Loucy (cell line): ENCODE measurements at regions not wholly inside any gene's neighbourhood (a gene's known extent, or its start where the extent isn't known, plus 50 kb on each side); places are given as distances from the start of the nearest gene placed in this dataset.

Source experiments
- H2AFZ ChIP-seq: fragments of 200-600 bp; sonication (generic); 2 replicates; pipeline ENCODE4 v1.6.0; 2016; ENCODE audit warnings: antibody characterized with exemption, mild to moderate bottlenecking, low read length, moderate library complexity
- H3F3A ChIP-seq: fragments of 200-600 bp; 2 replicates; pipeline ENCODE4 v1.6.0; 2016; ENCODE audit warnings: antibody characterized with exemption, low read depth, mild to moderate bottlenecking
- H3K27me3 ChIP-seq: fragments of 200-600 bp; sonication (generic); 2 replicates; pipeline ENCODE4 v1.6.1; 2014; ENCODE audit warnings: low read length, mild to moderate bottlenecking; ENCODE audit not compliant: insufficient read depth, poor library complexity, severe bottlenecking
- H3K36me3 ChIP-seq: fragments of 200-600 bp; sonication (generic); 2 replicates; pipeline ENCODE4 v1.6.1; 2016; ENCODE audit warnings: low read length; ENCODE audit not compliant: insufficient read depth
- H3K4me1 ChIP-seq: fragments of 200-600 bp; sonication (generic); 2 replicates; pipeline ENCODE4 v1.5.1; 2014; ENCODE audit warnings: low read length, mild to moderate bottlenecking; ENCODE audit not compliant: insufficient read depth, poor library complexity, severe bottlenecking
- H3K4me2 ChIP-seq: fragments of 200-600 bp; sonication (generic); 2 replicates; pipeline ENCODE4 v1.6.0; 2014; ENCODE audit warnings: antibody characterized with exemption, low read length, low read depth, mild to moderate bottlenecking; ENCODE audit not compliant: poor library complexity, severe bottlenecking
- H3K4me3 ChIP-seq: fragments of 200-600 bp; sonication (generic); 2 replicates; pipeline ENCODE4 v1.5.1; 2014; ENCODE audit warnings: low read length, mild to moderate bottlenecking, mixed read lengths; ENCODE audit not compliant: poor library complexity, severe bottlenecking
- H3K79me2 ChIP-seq: fragments of 200-600 bp; sonication (generic); 2 replicates; pipeline ENCODE4 v1.6.1; 2014; ENCODE audit warnings: low read length; ENCODE audit not compliant: insufficient read depth
- H3K9ac ChIP-seq: fragments of 200-600 bp; sonication (generic); 2 replicates; pipeline ENCODE4 v1.6.0; 2014; ENCODE audit warnings: mild to moderate bottlenecking, low read depth, low read length, moderate library complexity; ENCODE audit not compliant: poor library complexity, severe bottlenecking
- H3K9me2 ChIP-seq: fragments of 200-600 bp; sonication (generic); replicated peaks from 2 replicates; pipeline ENCODE4 v1.6.1; 2016; ENCODE audit warnings: low read depth, low read length, mixed read lengths
- H3K9me3 ChIP-seq: fragments of 200-600 bp; sonication (generic); 2 replicates; pipeline ENCODE4 v1.6.1; 2014; ENCODE audit warnings: mild to moderate bottlenecking, antibody characterized with exemption, low read length, low read depth; ENCODE audit not compliant: insufficient read depth
- H4K20me1 ChIP-seq: fragments of 200-600 bp; sonication (generic); 2 replicates; pipeline ENCODE4 v1.6.0; 2014; ENCODE audit warnings: antibody characterized with exemption, low read length, mild to moderate bottlenecking; ENCODE audit not compliant: insufficient read depth, poor library complexity, severe bottlenecking
- EZH2phosphoT487 ChIP-seq: fragments of 200-600 bp; IDR thresholded peaks from 2 replicates; pipeline ENCODE4 v1.6.1; 2018; ENCODE audit warnings: antibody characterized with exemption, mild to moderate bottlenecking, moderate library complexity, borderline replicate concordance
- TF ChIP-seq, protein P1 (sequence below): fragments of 200-600 bp; sonication (generic); conservative IDR thresholded peaks from 2 replicates; pipeline ENCODE4 v1.5.1; 2014; ENCODE audit warnings: mild to moderate bottlenecking, antibody characterized with exemption, low read length

DNA sequence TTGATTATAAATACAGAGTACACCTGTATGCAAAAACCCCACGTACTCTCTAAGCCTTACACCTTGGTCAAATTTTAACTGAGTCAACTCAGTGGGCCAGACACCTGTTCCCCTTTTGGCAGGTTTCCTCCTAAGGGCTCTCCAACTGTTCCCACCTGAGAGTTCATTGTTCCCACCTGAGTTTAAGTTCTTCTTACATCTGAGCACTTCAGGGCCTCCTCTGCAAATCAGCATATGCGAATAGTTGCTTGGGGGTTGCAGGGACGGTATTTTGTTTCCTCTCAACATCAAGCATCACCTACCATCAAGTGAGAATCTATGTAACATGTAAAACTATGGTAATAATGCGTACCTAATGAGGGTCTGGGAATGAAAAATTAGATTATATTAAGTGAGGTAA, 300.0 kb downstream of the PIK3R1 start:
- Histone ChIP-seq H2AFZ (no peak overlapping the region), H3K9me3 (no peaks in the 10 kb centered on the region), H3K4me1 (no peaks in the 10 kb centered on the region), H3K4me3 (no peak overlapping the region), H3K9me2 (no peaks in the 10 kb centered on the region), H3K9ac (no peak overlapping the region), H4K20me1 (no peaks in the 10 kb centered on the region), H3K4me2 (no peak overlapping the region), H3K79me2 (no peaks in the 10 kb centered on the region), H3K27me3 (no peaks in the 10 kb centered on the region), H3F3A (no peaks in the 10 kb centered on the region), H3K36me3 (no peaks in the 10 kb centered on the region)
- TF ChIP-seq EZH2phosphoT487 = no peak
- TF ChIP-seq, protein P1, sequence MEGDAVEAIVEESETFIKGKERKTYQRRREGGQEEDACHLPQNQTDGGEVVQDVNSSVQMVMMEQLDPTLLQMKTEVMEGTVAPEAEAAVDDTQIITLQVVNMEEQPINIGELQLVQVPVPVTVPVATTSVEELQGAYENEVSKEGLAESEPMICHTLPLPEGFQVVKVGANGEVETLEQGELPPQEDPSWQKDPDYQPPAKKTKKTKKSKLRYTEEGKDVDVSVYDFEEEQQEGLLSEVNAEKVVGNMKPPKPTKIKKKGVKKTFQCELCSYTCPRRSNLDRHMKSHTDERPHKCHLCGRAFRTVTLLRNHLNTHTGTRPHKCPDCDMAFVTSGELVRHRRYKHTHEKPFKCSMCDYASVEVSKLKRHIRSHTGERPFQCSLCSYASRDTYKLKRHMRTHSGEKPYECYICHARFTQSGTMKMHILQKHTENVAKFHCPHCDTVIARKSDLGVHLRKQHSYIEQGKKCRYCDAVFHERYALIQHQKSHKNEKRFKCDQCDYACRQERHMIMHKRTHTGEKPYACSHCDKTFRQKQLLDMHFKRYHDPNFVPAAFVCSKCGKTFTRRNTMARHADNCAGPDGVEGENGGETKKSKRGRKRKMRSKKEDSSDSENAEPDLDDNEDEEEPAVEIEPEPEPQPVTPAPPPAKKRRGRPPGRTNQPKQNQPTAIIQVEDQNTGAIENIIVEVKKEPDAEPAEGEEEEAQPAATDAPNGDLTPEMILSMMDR = no peak

DNA sequence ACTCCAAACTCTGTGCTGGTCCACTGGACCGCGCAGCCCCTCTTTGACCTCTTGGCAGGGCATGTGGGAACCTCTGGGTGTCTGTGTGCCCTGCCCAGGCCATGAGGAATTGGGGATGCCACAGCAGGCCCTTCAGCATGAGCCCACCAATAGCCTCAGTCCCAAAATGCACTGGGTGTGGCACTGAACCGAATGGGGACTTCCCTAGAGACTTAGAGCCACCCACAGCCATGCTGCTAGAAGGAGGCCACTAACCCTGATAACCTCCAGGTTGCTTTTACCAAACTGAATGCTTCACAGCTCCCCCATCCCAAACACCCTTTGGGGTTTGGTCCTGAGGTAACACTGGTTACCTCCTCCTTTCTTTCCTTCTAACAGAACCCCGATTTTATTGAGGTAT, 302.7 kb downstream of the PIK3R1 start:
- Histone ChIP-seq H3K36me3 (no peaks in the 10 kb centered on the region), H3K4me2 (no peak overlapping the region), H3K4me1 (no peaks in the 10 kb centered on the region), H3K27me3 (no peaks in the 10 kb centered on the region), H3K4me3 (no peak overlapping the region), H3K9me2 (no peaks in the 10 kb centered on the region), H3K9ac (no peak overlapping the region), H3K9me3 (no peaks in the 10 kb centered on the region), H3F3A (no peaks in the 10 kb centered on the region), H3K79me2 (no peaks in the 10 kb centered on the region), H4K20me1 (no peaks in the 10 kb centered on the region), H2AFZ (no peak overlapping the region)
- TF ChIP-seq EZH2phosphoT487 = no peak
- TF ChIP-seq, protein P1 = no peak

DNA sequence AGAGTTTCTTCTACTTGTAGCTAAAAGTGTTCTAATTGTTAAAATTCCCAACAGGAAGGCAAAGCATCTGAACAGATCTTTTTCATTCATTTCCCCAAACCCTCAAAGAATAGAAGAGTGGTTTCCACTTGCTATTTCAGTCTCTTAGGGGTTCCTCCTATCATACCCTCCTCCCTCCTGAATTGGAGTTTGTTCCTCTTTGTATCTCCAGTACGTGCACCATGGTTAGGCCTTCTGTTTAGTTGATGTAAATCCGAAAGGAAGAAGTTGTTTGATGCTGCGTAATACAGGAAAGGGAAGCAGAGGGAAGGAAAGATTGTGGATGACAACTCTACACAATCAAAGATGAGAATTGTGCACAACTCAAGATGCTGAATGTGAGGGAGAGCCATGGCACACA, 303.6 kb downstream of the PIK3R1 start:
- no peaks in the 10 kb centered on the region for H3K79me2 ChIP-seq
- no peaks in the 10 kb centered on the region for H3K27me3 ChIP-seq
- H2AFZ ChIP-seq = no peak overlapping the region
- H3K4me2 ChIP-seq = no peak overlapping the region
- H4K20me1 ChIP-seq = no peaks in the 10 kb centered on the region
- no peaks in the 10 kb centered on the region for H3K9me2 ChIP-seq
- H3K9me3 ChIP-seq = no peaks in the 10 kb centered on the region
- TF ChIP-seq EZH2phosphoT487 = no peak
- TF ChIP-seq, protein P1 = no peak
- no peak overlapping the region for H3K9ac ChIP-seq
- no peaks in the 10 kb centered on the region for H3K4me1 ChIP-seq
- H3F3A ChIP-seq = no peaks in the 10 kb centered on the region
- no peaks in the 10 kb centered on the region for H3K36me3 ChIP-seq
- no peak overlapping the region for H3K4me3 ChIP-seq
